ENCODE measurements at regions not wholly inside any gene's neighbourhood (a gene's known extent, or its start where the extent isn't known, plus 50 kb on each side); places are given as distances from the start of the nearest gene placed in this dataset.

GRCh38 chr4:170425521-170426143 is 335.9 kb upstream of the AADAT start:
- no peaks in the 10 kb centered on the region for H3K4me1 Mint-ChIP-seq
- peaks cover 5% of the 10 kb centered on the region for H3K9me3 Mint-ChIP-seq
- H3K27ac Mint-ChIP-seq (ENCODE audit: unreplicated experiment), result no peak overlapping the region
- H3K4me3 Mint-ChIP-seq, result no peak overlapping the region
- TF ChIP-seq CTCF (conservative IDR thresholded peaks at IDR 0.05), result no peak
- H3K36me3 Mint-ChIP-seq (ENCODE audit: low read depth), result no peaks in the 10 kb centered on the region
- DNase-seq (ENCODE audit: low read depth, low spot score), result no peak
- no peaks in the 10 kb centered on the region for H3K27me3 Mint-ChIP-seq (ENCODE audit: low read depth)

GRCh38 chr4:170425040-170425439 is 335.3 kb upstream of the AADAT start:
- Mint-ChIP-seq H3K27me3 (ENCODE audit: low read depth) (no peaks in the 10 kb centered on the region), H3K9me3 (peaks cover 5% of the 10 kb centered on the region), H3K36me3 (ENCODE audit: low read depth) (no peaks in the 10 kb centered on the region), H3K27ac (ENCODE audit: unreplicated experiment) (no peak overlapping the region), H3K4me3 (no peak overlapping the region), H3K4me1 (no peaks in the 10 kb centered on the region)
- DNase-seq (ENCODE audit: low read depth, low spot score), result no peak
- no peak for TF ChIP-seq CTCF (conservative IDR thresholded peaks at IDR 0.05)

DNA sequence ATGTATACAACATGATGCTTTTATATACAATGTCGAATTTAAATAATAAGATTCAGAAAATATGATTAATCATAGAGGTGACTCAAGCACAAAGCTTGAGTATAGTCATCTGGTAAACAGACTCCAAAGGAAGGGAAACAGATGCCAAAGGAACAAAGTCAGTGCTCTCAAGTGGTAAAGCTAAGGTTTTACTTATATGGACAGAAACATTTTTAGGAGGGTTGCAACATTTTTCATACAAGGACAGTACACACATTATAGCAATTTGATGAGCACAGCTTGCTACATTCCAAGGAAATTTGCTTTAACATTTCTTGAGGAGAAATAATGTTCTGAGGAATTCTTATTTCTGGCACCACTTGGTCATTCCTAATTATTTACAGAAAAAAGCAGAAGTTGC is 333.4 kb upstream of the AADAT start:
- Mint-ChIP-seq H3K36me3 (ENCODE audit: low read depth) (no peaks in the 10 kb centered on the region), H3K27me3 (ENCODE audit: low read depth) (no peaks in the 10 kb centered on the region), H3K9me3 (peaks cover 8% of the 10 kb centered on the region), H3K4me1 (no peaks in the 10 kb centered on the region), H3K4me3 (no peak overlapping the region), H3K27ac (ENCODE audit: unreplicated experiment) (no peak overlapping the region)
- no peak for TF ChIP-seq CTCF (conservative IDR thresholded peaks at IDR 0.05)
- DNase-seq (ENCODE audit: low read depth, low spot score), result no peak

DNA sequence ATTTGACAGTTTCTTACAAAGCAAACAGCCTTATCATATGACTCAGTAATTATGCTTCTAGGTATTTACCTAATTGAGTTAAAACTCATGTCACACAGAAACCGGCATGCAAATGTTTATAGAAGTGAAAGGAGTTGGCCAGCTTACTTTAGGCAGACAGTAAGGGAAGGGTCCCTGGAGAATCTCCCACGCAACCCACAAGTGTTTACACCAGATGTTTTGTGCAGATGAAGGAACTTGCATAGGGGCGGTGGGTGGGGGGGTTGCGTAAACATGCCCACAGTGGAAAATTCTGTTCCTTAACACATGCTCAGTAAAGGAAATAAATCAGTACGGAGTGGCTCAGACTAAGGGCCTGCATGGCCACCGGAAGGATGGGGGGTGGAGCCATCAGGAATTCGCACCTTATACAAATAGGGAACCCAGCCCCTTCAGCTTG is 330.5 kb upstream of the AADAT start:
- no peak for TF ChIP-seq CTCF (conservative IDR thresholded peaks at IDR 0.05)
- peaks cover 15% of the 10 kb centered on the region for H3K4me1 Mint-ChIP-seq
- no peaks in the 10 kb centered on the region for H3K36me3 Mint-ChIP-seq (ENCODE audit: low read depth)
- H3K4me3 Mint-ChIP-seq, result no peak overlapping the region
- no peaks in the 10 kb centered on the region for H3K27me3 Mint-ChIP-seq (ENCODE audit: low read depth)
- DNase-seq (ENCODE audit: low read depth, low spot score), result no peak
- H3K9me3 Mint-ChIP-seq, result peaks cover 8% of the 10 kb centered on the region
- H3K27ac Mint-ChIP-seq (ENCODE audit: unreplicated experiment), result no peak overlapping the region

GRCh38 chr4:170414961-170415360 is 325.2 kb upstream of the AADAT start:
- no peak for DNase-seq (ENCODE audit: low read depth, low spot score)
- peaks cover 3% of the 10 kb centered on the region for H3K9me3 Mint-ChIP-seq

More at GRCh38 chr4:170414961-170415360, 325.2 kb upstream of the AADAT start:
- no peak for TF ChIP-seq CTCF (conservative IDR thresholded peaks at IDR 0.05)
- peaks cover 19% of the 10 kb centered on the region for H3K4me1 Mint-ChIP-seq
- H3K4me3 Mint-ChIP-seq, result no peak overlapping the region
- no peaks in the 10 kb centered on the region for H3K27me3 Mint-ChIP-seq (ENCODE audit: low read depth)
- H3K27ac Mint-ChIP-seq (ENCODE audit: unreplicated experiment), result no peak overlapping the region
- no peaks in the 10 kb centered on the region for H3K36me3 Mint-ChIP-seq (ENCODE audit: low read depth)
